ENCODE measurements at regions not wholly inside any gene's neighbourhood (a gene's known extent, or its start where the extent isn't known, plus 50 kb on each side); places are given as distances from the start of the nearest gene placed in this dataset.

DNA sequence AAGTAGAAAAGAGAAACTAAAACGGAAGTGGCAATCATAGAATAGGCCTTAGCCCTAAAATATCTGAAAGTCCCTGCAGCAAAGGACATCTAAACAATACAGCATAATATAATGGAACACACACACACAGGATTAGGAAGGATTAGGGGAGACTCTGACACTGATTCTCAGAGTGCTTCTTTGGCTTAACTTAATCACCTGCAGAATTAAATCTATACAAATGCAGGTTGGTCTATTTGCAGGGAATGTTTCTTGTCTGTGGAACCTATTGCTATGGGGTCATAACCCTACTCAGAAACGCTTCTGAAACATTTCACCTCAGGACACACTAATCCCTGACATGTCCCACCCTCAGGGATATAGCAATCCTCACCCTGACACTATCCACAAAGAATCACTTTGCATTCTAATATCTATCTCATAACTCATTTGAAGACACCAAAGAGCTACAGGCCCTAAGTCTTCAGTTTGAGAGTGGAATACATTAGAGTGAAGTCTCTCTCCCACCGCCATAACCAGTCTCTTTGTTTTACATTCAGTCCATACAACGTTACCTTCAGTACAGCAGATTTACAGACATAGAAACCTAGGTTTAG, 1041.2 kb downstream of the TUSC7 start:
- no peak for TF ChIP-seq POLR2A (IDR thresholded peaks at IDR 0.05; ENCODE audit: low read length)
- no peak for TF ChIP-seq GATA1 (IDR thresholded peaks at IDR 0.05; ENCODE audit: low read depth, low read length)
